ENCODE measurements at regions not wholly inside any gene's neighbourhood (a gene's known extent, or its start where the extent isn't known, plus 50 kb on each side); places are given as distances from the start of the nearest gene placed in this dataset.

DNA sequence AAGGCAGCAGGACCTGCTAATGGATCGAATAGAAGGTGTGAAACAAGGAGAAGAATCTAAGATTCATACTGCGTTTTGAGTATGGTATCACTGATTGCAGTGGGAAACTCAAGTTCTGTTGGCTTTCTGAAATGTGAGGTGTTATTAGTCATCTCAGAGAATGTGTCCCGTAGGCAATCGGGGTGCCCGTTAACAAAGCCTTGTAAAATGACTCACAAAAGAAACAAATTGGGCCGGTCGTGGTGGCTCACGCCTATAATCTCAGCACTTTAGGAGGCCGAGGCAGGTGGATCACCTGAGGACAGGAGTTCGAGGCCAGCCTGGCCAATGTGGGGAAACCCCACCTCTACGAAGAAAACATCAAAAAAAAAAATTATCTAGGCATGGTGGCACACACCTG is 118.2 kb upstream of the C7orf33 start:
- in situ Hi-C loops (cut with HindIII; ENCODE audit: low sequenced_read_pairs): no loop called here
- TF ChIP-seq, protein P1, sequence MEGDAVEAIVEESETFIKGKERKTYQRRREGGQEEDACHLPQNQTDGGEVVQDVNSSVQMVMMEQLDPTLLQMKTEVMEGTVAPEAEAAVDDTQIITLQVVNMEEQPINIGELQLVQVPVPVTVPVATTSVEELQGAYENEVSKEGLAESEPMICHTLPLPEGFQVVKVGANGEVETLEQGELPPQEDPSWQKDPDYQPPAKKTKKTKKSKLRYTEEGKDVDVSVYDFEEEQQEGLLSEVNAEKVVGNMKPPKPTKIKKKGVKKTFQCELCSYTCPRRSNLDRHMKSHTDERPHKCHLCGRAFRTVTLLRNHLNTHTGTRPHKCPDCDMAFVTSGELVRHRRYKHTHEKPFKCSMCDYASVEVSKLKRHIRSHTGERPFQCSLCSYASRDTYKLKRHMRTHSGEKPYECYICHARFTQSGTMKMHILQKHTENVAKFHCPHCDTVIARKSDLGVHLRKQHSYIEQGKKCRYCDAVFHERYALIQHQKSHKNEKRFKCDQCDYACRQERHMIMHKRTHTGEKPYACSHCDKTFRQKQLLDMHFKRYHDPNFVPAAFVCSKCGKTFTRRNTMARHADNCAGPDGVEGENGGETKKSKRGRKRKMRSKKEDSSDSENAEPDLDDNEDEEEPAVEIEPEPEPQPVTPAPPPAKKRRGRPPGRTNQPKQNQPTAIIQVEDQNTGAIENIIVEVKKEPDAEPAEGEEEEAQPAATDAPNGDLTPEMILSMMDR (IDR thresholded peaks at IDR 0.05; ENCODE audit: low read depth, low read length, missing control alignments): no peak
- no peak overlapping the region for H3K4me3 ChIP-seq (ENCODE audit: low read depth, low read length)
- no peak for DNase-seq (ENCODE audit: low read depth)

DNA sequence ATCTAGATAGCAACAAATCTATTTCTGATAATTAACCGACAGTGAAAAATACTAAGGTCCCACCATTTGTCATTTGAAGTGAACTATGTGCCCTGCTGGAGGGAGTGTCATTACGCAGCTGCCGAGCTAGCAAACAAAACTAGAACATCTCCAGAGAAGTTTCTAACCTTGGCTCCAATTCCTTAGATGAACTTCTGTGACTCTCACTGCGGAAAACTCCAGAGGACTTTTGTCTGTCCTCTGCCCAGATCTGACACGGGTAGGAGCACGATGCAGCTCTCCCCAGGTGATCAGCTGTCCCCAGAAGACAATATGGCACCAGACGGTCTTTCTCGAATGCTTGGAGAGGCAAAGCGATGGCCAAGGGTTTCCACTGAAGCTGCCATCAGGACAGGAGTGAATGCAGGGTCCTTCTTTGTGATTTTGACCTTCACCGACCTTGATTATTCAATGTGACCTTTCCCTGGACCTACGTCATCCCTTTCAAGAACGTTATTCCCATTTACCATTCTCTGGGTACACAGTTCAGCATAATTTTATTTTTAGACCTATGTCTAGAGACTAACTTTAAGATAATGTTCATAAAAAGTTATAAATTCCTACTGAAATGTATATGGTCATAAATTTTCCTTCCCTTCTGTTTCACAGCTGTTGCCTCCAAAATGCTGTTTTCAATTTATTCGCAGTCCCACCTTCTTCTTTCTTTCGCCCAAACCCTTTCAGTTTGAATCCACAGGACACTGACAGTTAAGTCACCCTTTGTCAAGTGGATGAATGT is 116.7 kb upstream of the C7orf33 start:
- no peak overlapping the region for H3K4me3 ChIP-seq (ENCODE audit: low read depth, low read length)
- in situ Hi-C loops (cut with HindIII; ENCODE audit: low sequenced_read_pairs): no loop called here
- DNase-seq (ENCODE audit: low read depth): no peak
- TF ChIP-seq, protein P1 (IDR thresholded peaks at IDR 0.05; ENCODE audit: low read depth, low read length, missing control alignments): no peak

DNA sequence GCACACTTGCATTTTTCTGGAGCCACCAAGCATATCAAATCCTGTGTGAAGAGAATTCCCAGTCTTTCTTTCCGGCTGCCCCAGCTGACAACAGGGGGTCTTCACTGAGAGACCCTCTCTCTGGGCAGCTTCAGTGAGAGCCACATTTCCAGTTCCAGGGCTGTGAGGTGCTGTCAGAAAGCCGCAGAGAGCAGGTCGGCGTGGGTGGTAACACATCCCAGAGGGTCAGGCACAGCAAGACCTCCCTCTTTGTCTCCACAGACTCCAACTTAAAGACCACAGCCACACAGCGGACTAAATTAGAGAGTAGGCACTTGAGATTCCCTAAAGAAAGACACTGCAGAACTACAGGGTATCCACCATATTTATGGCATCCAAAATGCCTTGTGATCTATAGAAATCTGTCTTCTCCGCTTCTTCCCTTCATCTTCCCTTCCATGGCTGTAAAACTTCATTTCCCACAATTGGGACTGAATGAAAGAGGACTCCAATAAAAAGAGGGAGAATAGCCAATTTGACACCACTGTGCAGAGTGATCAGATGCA is 116.0 kb upstream of the C7orf33 start:
- in situ Hi-C loops (cut with HindIII; ENCODE audit: low sequenced_read_pairs): no loop called here
- no peak for DNase-seq (ENCODE audit: low read depth)
- no peak overlapping the region for H3K4me3 ChIP-seq (ENCODE audit: low read depth, low read length)
- TF ChIP-seq, protein P1 (IDR thresholded peaks at IDR 0.05; ENCODE audit: low read depth, low read length, missing control alignments): no peak

DNA sequence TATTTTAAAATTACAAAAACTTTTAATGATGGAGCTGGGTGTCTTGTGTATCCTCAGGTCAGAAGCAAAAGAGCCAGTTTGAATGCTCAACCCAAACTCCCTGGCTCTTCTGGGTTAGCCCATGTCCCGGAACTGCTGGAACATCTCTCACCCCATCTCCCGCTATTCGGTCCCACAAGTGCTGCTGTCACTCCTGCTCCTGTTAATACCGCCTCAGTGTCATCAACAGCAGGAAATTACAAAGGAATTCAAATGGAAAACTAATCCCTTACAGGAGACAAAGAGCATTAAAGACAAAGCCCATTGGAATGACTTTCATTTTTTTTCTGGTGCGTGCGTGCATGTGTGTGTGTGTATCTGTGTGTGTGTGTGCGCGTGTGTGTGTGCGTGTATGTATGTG is 112.0 kb upstream of the C7orf33 start:
- TF ChIP-seq, protein P1 (IDR thresholded peaks at IDR 0.05; ENCODE audit: low read depth, low read length, missing control alignments): no peak
- DNase-seq (ENCODE audit: low read depth): no peak
- H3K4me3 ChIP-seq (ENCODE audit: low read depth, low read length): no peak overlapping the region
- in situ Hi-C loops (cut with HindIII; ENCODE audit: low sequenced_read_pairs): no loop called here

DNA sequence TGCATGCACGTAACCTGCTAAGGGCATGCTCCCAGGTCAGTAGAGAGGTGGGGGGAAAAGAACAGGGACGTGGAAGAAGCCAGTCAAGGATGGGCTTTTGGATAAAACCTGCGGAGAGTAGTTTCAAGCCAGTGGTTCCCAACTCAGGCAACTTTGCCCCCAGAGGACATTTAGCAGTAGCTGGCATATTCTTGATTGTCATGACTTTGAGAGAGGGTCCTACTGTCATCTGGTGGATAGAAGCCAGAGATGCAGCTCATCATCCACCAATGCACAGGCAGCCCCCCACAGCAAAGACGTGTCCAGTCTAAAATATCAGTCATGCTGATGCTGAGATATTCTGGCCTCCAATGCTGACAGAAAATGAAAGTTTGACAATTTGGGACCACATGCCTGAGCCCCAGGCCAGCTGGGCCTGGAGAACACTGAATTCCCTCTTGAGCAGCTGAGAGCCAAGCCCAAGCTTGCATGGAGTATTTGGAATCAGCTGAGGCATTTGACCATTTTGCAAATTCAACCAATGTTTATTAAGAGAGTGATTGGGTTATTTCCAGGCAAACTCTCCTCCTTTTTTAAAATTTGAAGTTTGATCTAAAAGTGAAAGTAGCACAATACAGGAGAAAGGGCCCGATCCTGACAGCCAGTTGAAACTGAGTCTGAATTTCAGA is 110.0 kb upstream of the C7orf33 start:
- DNase-seq (ENCODE audit: low read depth): no peak
- TF ChIP-seq, protein P1 (IDR thresholded peaks at IDR 0.05; ENCODE audit: low read depth, low read length, missing control alignments): no peak
- H3K4me3 ChIP-seq (ENCODE audit: low read depth, low read length): no peak overlapping the region
- in situ Hi-C loops (cut with HindIII; ENCODE audit: low sequenced_read_pairs): no loop called here

DNA sequence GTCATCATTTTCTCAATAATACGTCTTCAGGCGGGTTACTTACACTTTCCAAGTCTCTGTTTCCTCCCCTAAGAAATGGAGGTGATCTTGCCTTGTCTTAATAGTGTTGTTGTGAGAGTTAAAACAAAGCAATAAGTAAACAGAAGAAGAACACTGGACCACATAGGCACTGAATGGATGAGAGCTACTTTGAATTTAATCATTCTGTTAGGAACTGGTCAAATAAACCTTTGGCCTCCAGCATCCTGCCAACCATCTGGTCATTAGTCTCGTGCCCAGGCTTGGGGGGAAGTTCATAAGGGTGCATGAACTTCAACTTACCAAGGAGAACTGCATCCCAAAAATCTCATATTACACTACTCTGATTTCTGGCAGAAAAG is 109.4 kb upstream of the C7orf33 start:
- in situ Hi-C loops (cut with HindIII; ENCODE audit: low sequenced_read_pairs): no loop called here
- TF ChIP-seq, protein P1 (IDR thresholded peaks at IDR 0.05; ENCODE audit: low read depth, low read length, missing control alignments): no peak
- no peak overlapping the region for H3K4me3 ChIP-seq (ENCODE audit: low read depth, low read length)
- DNase-seq (ENCODE audit: low read depth): no peak
